Right cardiac atrium (tissue), 5 donors: ENCODE measurements at regions not wholly inside any gene's neighbourhood (a gene's known extent, or its start where the extent isn't known, plus 50 kb on each side); places are given as distances from the start of the nearest gene placed in this dataset.
A peak's percentile ranks its signal among the peaks of the same experiment; 100 is the strongest.
"Not testable (repeated sequence)": the region's sequence is repeated elsewhere in the genome, so short reads cannot be mapped to it uniquely, and the experiment has no call there.

Experiments used
- ATAC-seq, 2 donors: fragments of 200-7000 bp; cut with Tn5 transposase; one replicate each; pipeline versions ENCODE4 v1.8.0 to v1.9.1; 2020; ENCODE audit warnings: moderate library complexity in 2 of 2, mild to moderate bottlenecking in 1 of 2
- DNase-seq, 3 donors: peaks; one replicate each; pipeline ENCODE4 v3.0.0-alpha.2; 2020
- H3K27ac ChIP-seq: one replicate; pipeline ENCODE4 v1.5.1; 2013; ENCODE audit warnings: mild to moderate bottlenecking, low read length, control low read depth, moderate library complexity
- H3K27me3 ChIP-seq: one replicate; pipeline ENCODE4 v1.6.1; 2013; ENCODE audit not compliant: control insufficient read depth, insufficient read depth
- H3K4me1 ChIP-seq: one replicate; pipeline ENCODE4 v1.6.1; 2013; ENCODE audit warnings: low read length; ENCODE audit not compliant: control insufficient read depth, insufficient read depth
- H3K4me3 ChIP-seq: one replicate; pipeline ENCODE4 v1.5.1; 2013; ENCODE audit warnings: low read length, control low read depth
- H3K9me3 ChIP-seq: one replicate; pipeline ENCODE4 v1.6.1; 2013; ENCODE audit warnings: low read length; ENCODE audit not compliant: control insufficient read depth
- WGBS: extraction: QIAGEN DNeasy Blood & Tissue Kit; methylation state at CpG from one replicate; pipeline ENCODE4 v1.1.7; 2013; 5-methylcytosine and 5-hydroxymethylcytosine counted together
- intact Hi-C, 4 donors: fragments of 100-400 bp; cut with DNase I; formaldehyde crosslinking; loops; one replicate each; pipeline versions ENCODE4 v1.11.0 to v1.14.0; 2022 to 2023
- donor health status: healthy with polysubstance abuse.
- donor health status: DM: no; HTN: yes; CAD: no.
- donor health status: DM: no; HTN: no; CAD: no.
- donor health status: DM: no; HTN: yes; CAD: no; lungs with severe emphysema.
- donor health status: DM: yes; HTN: yes; CAD: no.

- Histone ChIP-seq H3K27ac (no peak overlapping the region), H3K9me3 (no peaks in the 10 kb centered on the region), H3K4me1 (no peaks in the 10 kb centered on the region), H3K4me3 (no peak overlapping the region), H3K27me3 (no peaks in the 10 kb centered on the region)
- 71% methylated on average over 4 of the region's 4 CpGs for WGBS
- intact Hi-C loops = no loop called here
- ATAC-seq (no peak), DNase-seq (no peak)
Observed at GRCh38 chr14:38616959-38617358, 361.1 kb upstream of the CLEC14A start.

- no peak overlapping the region for H3K4me3 ChIP-seq
- no peak for ATAC-seq
- H3K4me1 ChIP-seq = no peaks in the 10 kb centered on the region
- no peaks in the 10 kb centered on the region for H3K9me3 ChIP-seq
- H3K27ac ChIP-seq = no peak overlapping the region
- no peaks in the 10 kb centered on the region for H3K27me3 ChIP-seq
- intact Hi-C loops = no loop called here
- DNase-seq = no peak
- 64% methylated on average over 2 of the region's 2 CpGs for WGBS
Observed at GRCh38 chr14:38611928-38612327, 356.0 kb upstream of the CLEC14A start.

DNA sequence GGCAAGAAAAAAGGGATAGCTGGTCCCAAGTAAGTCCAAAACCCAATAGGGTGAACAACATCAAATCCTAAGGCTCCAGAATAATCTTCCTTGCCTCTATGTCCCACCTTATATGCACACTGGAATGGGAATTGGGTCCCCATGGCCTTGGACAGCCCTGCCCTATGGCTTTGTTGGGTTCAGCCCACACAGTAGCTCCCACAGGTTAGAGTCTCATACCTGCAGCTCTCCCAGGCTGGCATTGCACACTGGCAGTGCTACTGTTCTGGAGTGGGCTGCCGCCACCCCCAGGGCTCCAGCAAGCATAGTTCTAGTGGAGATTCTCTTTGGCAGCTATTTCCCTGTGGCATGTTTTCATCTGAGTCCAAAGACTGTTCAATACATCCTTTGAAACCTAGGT lies 352.4 kb upstream of the CLEC14A start:
- Histone ChIP-seq H3K27me3 (no peaks in the 10 kb centered on the region), H3K27ac (no peak overlapping the region), H3K4me3 (no peak overlapping the region), H3K4me1 (no peaks in the 10 kb centered on the region), H3K9me3 (no peaks in the 10 kb centered on the region)
- intact Hi-C loops = no loop called here
- ATAC-seq = no peak
- DNase-seq = no peak
- WGBS = 84% methylated on average over 1 of the region's 1 CpG

GRCh38 chr14:38605193-38606114 lies 349.6 kb upstream of the CLEC14A start:
- no peak overlapping the region for H3K27ac ChIP-seq
- WGBS = 86% methylated on average over 3 of the region's 3 CpGs
- H3K4me3 ChIP-seq = no peak overlapping the region
- no peaks in the 10 kb centered on the region for H3K4me1 ChIP-seq
- ATAC-seq = no peak
- H3K9me3 ChIP-seq = no peaks in the 10 kb centered on the region
- no peak for DNase-seq
- intact Hi-C loops = no loop called here
- no peaks in the 10 kb centered on the region for H3K27me3 ChIP-seq

DNA sequence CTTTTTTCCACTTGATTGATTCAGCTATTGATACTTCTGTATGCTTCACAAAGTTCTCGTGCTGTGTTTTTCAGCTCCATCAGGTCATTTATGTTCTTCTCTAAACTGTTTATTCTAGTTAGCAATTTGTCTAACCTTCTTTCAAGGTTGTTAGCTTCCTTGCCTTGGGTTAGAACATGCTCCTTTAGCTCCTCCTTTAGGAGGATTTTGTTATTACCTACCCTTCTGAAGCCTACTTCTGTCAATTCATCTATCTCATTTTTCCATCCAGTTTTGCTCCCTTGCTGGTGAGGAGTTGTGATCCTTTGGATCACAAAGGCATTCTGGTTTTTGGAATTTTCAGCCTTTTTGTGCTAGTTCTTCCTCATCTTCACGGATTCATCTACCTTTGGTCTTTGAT lies 344.7 kb upstream of the CLEC14A start:
- H3K9me3 ChIP-seq, intact Hi-C loops, DNase-seq, ATAC-seq, H3K4me3 ChIP-seq, H3K27ac ChIP-seq, H3K4me1 ChIP-seq, H3K27me3 ChIP-seq: not testable (repeated sequence)
- 74% methylated on average over 2 of the region's 2 CpGs for WGBS

- Histone ChIP-seq H3K9me3 (no peaks in the 10 kb centered on the region), H3K27ac (no peak overlapping the region), H3K4me3 (no peak overlapping the region), H3K4me1 (peaks cover 1% of the 10 kb centered on the region), H3K27me3 (no peaks in the 10 kb centered on the region)
- 36% methylated on average over 4 of the region's 4 CpGs for WGBS
- DNase-seq (no peak), ATAC-seq (no peak)
- intact Hi-C loops = no loop called here
Observed at GRCh38 chr14:38593476-38593875, 337.6 kb upstream of the CLEC14A start.

DNA sequence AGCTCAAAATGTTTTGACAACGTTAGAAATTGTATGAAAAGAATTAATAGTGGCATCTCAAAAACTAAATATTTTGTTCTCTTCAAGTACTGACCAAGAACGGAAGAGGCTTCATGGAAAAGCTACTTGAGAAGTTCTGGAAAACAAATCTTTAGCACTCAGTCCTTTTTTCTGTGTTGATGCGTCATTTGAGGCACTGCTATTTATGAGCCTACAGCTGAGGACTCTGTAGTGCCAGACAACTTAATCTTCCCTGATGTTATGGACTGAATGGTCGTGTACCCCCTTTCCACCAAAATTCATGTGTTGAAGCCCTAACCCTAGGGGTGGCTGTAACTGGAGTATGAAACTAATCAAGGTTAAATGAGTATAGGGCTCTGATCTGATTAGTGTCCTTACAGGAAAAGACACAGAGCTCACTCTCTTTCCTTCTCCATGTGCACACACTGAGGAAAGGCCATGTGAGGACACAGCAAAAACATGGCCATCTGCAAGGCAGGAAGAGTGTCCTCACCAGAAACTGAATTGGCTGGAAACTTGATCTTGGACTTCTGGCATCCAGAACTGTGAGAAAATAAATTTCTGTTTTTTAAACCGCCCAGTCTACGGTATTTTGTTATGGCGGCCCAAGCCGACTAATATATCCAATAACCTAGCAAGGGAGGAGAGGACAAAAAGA lies 337.0 kb upstream of the CLEC14A start:
- intact Hi-C loops = no loop called here
- no peaks in the 10 kb centered on the region for H3K27me3 ChIP-seq
- no peaks in the 10 kb centered on the region for H3K9me3 ChIP-seq
- H3K4me3 ChIP-seq = no peak overlapping the region
- no peak overlapping the region for H3K27ac ChIP-seq
- WGBS = 67% methylated on average over 8 of the region's 8 CpGs
- peak in 1 of 2 donors; percentile 26 for ATAC-seq
- H3K4me1 ChIP-seq = peaks cover 1% of the 10 kb centered on the region
- DNase-seq = no peak

DNA sequence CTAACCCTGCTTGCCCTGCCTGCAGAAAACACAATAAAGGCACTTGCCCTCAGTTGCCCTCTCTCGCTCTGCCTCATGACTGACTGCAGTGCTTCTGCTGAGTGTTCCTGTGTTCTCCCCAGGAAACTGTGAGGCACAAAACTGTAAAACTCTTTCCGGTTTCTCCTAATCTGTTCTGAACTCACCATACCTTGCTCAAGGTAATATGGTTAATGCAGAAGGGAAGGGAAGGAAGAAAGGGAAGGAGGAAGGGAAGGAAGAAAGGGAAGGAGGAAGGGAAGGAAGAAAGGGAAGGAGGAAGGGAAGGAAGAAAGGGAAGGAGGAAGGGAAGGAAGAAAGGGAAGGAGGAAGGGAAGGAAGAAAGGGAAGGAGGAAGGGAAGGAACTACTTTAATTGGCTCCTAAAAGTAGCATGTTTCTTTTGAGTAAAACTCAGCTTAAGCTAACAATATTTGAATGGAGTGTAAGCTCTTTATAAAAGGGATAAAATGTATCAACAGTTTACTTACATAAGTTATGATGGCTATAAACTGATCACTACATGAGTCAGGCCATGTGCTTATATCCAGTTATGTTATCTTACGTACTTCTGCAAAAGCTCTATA lies 334.0 kb upstream of the CLEC14A start:
- no peaks in the 10 kb centered on the region for H3K27me3 ChIP-seq
- WGBS = 90% methylated on average over 3 of the region's 3 CpGs
- peaks cover 1% of the 10 kb centered on the region for H3K4me1 ChIP-seq
- no peak overlapping the region for H3K4me3 ChIP-seq
- H3K9me3 ChIP-seq = no peaks in the 10 kb centered on the region
- ATAC-seq (no peak), DNase-seq (no peak)
- intact Hi-C loops = no loop called here
- H3K27ac ChIP-seq = no peak overlapping the region

- Histone ChIP-seq H3K9me3 (no peaks in the 10 kb centered on the region), H3K27ac (no peak overlapping the region), H3K4me1 (no peaks in the 10 kb centered on the region), H3K4me3 (no peak overlapping the region), H3K27me3 (no peaks in the 10 kb centered on the region)
- ATAC-seq = no peak
- no peak for DNase-seq
- WGBS = 92% methylated on average over 1 of the region's 1 CpG
- intact Hi-C loops = no loop called here
Observed at GRCh38 chr14:38583471-38583870, 327.6 kb upstream of the CLEC14A start.

DNA sequence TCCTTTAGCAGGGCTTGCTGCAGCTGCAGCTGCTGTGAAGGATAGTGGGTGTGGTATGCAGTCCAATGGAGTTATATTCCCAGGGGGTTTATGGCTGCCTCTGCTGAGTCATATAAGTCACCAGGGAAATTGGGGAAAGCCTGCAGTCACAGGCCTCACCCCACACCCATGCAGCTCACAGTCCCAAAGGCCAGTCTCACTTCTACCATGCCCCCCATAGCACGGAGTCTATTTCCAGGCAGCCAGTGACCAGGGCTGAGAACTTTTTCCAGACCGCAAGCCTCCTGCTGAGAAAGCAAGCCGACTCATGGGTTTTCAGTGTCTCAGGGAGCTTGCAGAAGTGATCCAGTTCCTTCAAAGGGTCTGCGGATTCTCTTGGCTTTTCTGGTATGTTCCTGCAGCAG lies 322.4 kb upstream of the CLEC14A start:
- H3K27ac ChIP-seq = no peak overlapping the region

GRCh38 chr14:38567703-38568102 lies 311.8 kb upstream of the CLEC14A start:
- no peaks in the 10 kb centered on the region for H3K9me3 ChIP-seq

More for the DNA sequence above, 322.4 kb upstream of the CLEC14A start:
- 89% methylated on average over 4 of the region's 4 CpGs for WGBS
- H3K4me3 ChIP-seq = no peak overlapping the region
- no peaks in the 10 kb centered on the region for H3K4me1 ChIP-seq
- no peak for ATAC-seq
- H3K9me3 ChIP-seq = no peaks in the 10 kb centered on the region
- DNase-seq = peak in 1 of 3 donors; percentile 12
- H3K27me3 ChIP-seq = no peaks in the 10 kb centered on the region
- intact Hi-C loops = no loop called here

More at GRCh38 chr14:38567703-38568102, 311.8 kb upstream of the CLEC14A start:
- H3K27ac ChIP-seq = no peak overlapping the region
- no peaks in the 10 kb centered on the region for H3K4me1 ChIP-seq
- DNase-seq (no peak), ATAC-seq (no peak)
- H3K27me3 ChIP-seq = no peaks in the 10 kb centered on the region
- intact Hi-C loops = no loop called here
- no peak overlapping the region for H3K4me3 ChIP-seq
